Esophagus (tissue), 2 donors: ENCODE measurements at regions not wholly inside any gene's neighbourhood (a gene's known extent, or its start where the extent isn't known, plus 50 kb on each side); places are given as distances from the start of the nearest gene placed in this dataset.
"Not testable (repeated sequence)": the region's sequence is repeated elsewhere in the genome, so short reads cannot be mapped to it uniquely, and the experiment has no call there.

ENCODE experiments used
- H3K27ac ChIP-seq, 2 donors: one replicate each; pipeline ENCODE4 v1.5.1; 2013; ENCODE audit warnings: low read depth in 2 of 2, mild to moderate bottlenecking in 2 of 2, inconsistent platforms in 1 of 2, low read length in 1 of 2, moderate library complexity in 1 of 2
- H3K27me3 ChIP-seq, 2 donors: one replicate each; pipeline ENCODE4 v1.6.1; 2013; ENCODE audit warnings: low read length in 2 of 2, control low read depth in 1 of 2, mild to moderate bottlenecking in 1 of 2; ENCODE audit not compliant: insufficient read depth in 2 of 2, control insufficient read depth in 1 of 2
- H3K36me3 ChIP-seq, 2 donors: one replicate each; pipeline ENCODE4 v1.6.1; 2013; ENCODE audit warnings: low read length in 1 of 2; ENCODE audit not compliant: control insufficient read depth in 2 of 2, insufficient read depth in 2 of 2
- H3K4me1 ChIP-seq, 2 donors: one replicate each; pipeline ENCODE4 v1.6.1; 2013; ENCODE audit warnings: low read length in 1 of 2; ENCODE audit not compliant: control insufficient read depth in 2 of 2, insufficient read depth in 2 of 2
- H3K4me3 ChIP-seq, 2 donors: one replicate each; pipeline ENCODE4 v1.5.1; 2013; ENCODE audit warnings: low read length in 2 of 2, mild to moderate bottlenecking in 2 of 2, low read depth in 1 of 2, moderate library complexity in 1 of 2
- H3K9me3 ChIP-seq, 2 donors: one replicate each; pipeline ENCODE4 v1.6.1; 2013; ENCODE audit warnings: mild to moderate bottlenecking in 2 of 2, low read depth in 1 of 2, low read length in 1 of 2, moderate library complexity in 1 of 2; ENCODE audit not compliant: control insufficient read depth in 2 of 2, insufficient read depth in 1 of 2
- WGBS, 2 donors: extraction: QIAGEN DNeasy Blood & Tissue Kit; methylation state at CpG; one replicate each; pipeline ENCODE4 v1.1.7; 2013; 5-methylcytosine and 5-hydroxymethylcytosine counted together
- donor health status: healthy with polysubstance abuse.
- donor health status: Bipolar disorder and iron deficiency.

DNA sequence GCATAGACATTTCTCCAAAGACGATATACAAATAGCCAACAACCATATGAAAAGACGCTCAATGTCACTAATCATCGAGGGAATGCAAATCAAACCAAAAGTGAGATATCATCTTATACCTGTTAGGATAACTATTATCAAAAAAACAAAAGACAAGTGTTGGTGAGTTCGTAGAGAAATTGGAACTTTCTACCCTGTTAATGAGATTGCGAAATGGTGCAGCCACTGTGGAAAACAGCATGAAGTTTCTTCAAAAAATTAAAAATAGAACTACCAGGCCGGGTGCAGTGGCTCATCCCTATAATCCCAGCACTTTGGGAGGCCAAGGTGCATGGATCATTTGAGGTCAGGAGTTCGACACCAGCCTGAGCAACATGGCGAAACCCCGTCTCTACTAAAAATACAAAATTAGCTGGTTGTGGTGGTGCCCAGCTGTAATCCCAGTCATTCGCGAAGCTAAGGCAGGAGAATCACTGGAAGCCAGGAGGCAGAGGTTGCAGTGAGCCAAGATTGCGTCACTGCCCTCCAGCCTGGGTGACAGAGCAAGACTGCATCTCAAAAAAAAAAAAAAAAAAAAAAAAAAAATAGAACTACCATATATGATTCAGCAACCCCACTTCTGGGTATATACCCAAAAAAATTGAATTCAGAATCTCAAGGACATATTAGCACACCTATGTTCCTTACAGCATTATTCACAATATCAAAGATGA, 170.0 kb upstream of the ZNF184 start:
- 91 to 92% methylated on average over 12 of the region's 12 CpGs for WGBS, 2 donors
- no peaks in the 10 kb centered on the region for H3K27me3 ChIP-seq
- no peaks in the 10 kb centered on the region for H3K4me1 ChIP-seq
- no peaks in the 10 kb centered on the region for H3K36me3 ChIP-seq
- H3K4me3 ChIP-seq: no peak overlapping the region
- H3K27ac ChIP-seq: no peak overlapping the region
- no peaks in the 10 kb centered on the region for H3K9me3 ChIP-seq

DNA sequence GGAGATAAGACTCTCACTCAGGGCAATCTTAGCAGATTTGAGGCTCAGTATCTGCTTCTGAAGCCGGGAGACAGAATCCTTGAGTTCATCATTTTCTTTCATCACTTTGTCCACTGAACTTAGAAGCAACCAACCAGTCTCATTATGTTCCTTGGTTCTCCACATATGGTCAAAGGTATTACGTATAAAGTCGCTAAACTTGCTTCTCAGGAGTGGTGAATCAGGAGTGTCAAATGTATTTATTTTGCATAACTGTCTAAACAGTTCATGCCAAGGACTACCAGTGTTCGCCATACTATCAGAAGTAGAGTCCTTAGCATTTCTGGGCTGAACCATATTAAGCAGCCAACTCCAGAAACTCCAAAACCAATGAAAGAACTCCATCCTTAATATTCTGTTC, 163.0 kb upstream of the ZNF184 start:
- not testable (repeated sequence) for H3K9me3 ChIP-seq, H3K36me3 ChIP-seq, H3K4me3 ChIP-seq, H3K4me1 ChIP-seq, H3K27ac ChIP-seq
- H3K27me3 ChIP-seq: peaks cover 0 to 13% of the 10 kb centered on the region in 2 donors
- 70 to 77% methylated on average over 4 of the region's 4 CpGs for WGBS, 2 donors

DNA sequence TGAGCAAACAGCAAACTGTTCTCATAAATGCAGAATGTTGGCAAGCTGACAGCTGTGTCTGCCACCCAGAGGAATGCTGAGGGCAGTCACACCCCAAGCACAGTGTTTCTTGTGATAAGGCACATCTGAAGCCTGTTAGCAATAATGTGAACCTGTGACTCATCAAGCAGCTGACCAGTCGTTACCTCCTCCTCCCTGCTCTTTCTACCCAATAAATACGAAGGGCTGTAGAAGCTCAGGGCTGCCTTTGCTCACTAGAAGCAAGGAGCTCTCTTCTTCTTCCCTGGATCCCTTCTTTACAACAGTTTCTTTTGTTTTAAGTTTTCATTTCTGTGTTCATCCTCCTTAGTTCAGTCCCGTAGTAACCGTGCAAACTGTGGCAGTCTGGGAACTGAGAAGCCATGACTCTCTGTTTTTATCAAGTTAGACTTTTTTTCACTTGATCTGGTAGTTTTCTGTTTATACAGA, 160.3 kb upstream of the ZNF184 start:
- peaks cover 0 to 16% of the 10 kb centered on the region in 2 donors for H3K27me3 ChIP-seq
- H3K36me3 ChIP-seq, H3K9me3 ChIP-seq, H3K27ac ChIP-seq, H3K4me3 ChIP-seq, H3K4me1 ChIP-seq: not testable (repeated sequence)
- WGBS, 2 donors: 75 to 85% methylated on average over 4 of the region's 4 CpGs

DNA sequence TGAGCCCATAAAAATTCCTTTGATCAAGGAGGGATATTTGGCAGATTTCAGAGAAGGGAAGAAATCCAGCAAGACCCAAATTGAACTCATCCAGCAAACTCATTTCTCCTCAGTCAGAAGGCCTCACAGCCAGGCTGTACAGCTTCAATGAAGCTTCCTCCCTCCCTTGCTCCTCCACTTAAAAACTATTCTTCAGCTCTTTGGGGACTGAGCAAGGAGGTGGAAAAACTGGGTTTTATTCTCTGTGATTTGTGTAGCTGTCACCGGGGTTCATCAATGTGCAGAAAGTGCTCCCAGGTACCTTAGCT, 158.7 kb upstream of the ZNF184 start:
- no peak overlapping the region for H3K27ac ChIP-seq
- no peaks in the 10 kb centered on the region for H3K36me3 ChIP-seq
- H3K4me1 ChIP-seq: peaks cover 0 to 3% of the 10 kb centered on the region in 2 donors
- no peaks in the 10 kb centered on the region for H3K9me3 ChIP-seq
- peaks cover 0 to 16% of the 10 kb centered on the region in 2 donors for H3K27me3 ChIP-seq
- WGBS, 2 donors: 81 to 97% methylated on average over 1 of the region's 1 CpG
- H3K4me3 ChIP-seq: peak overlapping the region in 1 of 2 donors; percentile 35

DNA sequence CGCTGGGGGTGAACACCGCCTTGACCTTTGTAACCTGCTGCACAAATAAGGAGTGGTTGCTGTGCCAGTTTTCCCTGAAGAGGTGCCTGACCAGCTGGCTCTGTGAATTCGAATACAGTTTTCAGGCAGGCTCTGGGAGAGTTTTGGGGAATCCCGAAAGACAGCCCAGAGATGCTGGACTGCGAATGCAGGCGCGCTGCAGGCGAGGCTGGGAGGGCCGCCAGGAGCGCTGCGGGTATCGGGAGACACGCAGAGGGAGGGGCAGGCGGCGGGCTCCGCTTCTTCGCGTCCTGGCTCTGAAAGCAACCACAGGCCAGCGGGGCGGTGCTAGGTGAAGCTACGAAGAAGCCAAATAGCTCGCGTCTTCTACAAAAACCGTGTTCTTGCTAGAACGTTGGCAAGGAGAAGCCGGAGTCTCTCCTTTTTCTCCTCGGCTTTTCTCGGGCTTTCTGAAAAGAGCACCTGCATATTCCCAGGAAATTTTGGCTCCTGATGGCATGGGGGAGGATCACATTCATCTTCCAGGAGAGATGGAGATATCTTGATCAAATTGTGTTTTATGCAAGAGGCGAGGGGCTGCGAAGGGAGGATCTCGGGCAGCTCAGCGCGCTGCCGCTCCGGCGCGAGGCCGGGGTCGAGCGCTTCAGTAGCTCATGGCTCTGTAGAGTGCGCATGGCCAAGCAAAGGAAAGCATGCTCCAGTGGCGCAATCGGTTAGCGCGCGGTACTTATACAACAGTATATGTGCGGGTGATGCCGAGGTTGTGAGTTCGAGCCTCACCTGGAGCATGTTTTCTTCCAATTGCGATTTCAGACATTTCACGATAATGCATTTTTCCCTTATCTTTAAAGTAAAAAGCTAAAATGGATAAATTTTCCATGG, 158.1 kb upstream of the ZNF184 start:
- Histone ChIP-seq H3K27ac (no peak overlapping the region), H3K36me3 (no peaks in the 10 kb centered on the region), H3K4me1 (peaks cover 0 to 3% of the 10 kb centered on the region in 2 donors), H3K27me3 (peaks cover 0 to 16% of the 10 kb centered on the region in 2 donors), H3K4me3 (peak overlapping the region; percentile 23 to 35), H3K9me3 (no peaks in the 10 kb centered on the region)
- 4 to 5% methylated on average over 51 of the region's 51 CpGs for WGBS, 2 donors

DNA sequence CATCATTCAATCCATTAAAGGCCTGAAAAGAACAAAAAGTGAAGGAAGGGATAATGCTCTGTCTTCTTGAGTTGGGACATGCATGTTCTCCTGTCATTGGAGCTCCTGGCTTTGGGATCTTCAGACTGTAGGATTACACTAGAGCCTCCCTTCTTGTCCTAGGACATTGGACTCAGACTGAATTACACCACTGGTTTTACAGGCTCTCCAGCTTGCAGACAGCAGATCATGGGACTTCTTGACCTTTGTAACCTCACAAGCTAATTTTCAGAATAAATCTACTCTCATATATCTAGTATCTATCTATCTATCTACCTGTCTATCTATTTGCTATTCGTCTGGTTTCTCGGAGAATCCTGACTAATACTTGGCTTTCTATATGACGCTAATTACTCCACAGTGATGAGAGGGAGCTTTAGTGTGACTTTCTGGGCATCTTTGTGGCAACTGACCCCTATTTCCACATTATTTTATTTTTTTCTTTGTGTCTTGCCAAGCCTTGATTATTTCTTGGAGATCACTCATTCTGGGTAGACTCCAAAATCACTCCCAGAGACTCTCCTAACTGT, 151.9 kb upstream of the ZNF184 start:
- Histone ChIP-seq H3K9me3 (no peaks in the 10 kb centered on the region), H3K4me1 (no peaks in the 10 kb centered on the region), H3K4me3 (no peak overlapping the region), H3K27ac (no peak overlapping the region), H3K27me3 (no peaks in the 10 kb centered on the region), H3K36me3 (no peaks in the 10 kb centered on the region)
- 63 to 79% methylated on average over 3 of the region's 3 CpGs for WGBS, 2 donors

DNA sequence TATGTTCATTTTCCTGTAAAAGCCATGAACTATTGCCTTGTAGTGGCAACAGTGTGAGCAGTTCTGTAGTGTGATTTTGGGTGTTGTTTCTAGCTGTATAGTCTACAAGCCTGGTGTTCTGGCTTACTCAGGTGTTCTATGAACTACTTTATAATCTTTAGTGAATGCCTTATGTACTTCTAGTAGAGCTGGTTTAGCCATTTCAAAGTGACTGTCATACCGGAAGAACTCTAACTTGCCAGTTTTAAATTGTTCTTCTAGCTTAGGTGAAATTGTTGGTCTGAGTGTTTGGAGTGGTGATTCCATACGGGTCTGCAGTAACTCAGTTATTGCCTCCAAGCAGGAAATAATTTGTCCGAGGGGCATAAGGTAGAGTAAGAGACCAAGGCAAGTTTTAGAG, 150.2 kb upstream of the ZNF184 start:
- 51 to 61% methylated on average over 3 of the region's 3 CpGs for WGBS, 2 donors
- no peak overlapping the region for H3K27ac ChIP-seq
- no peaks in the 10 kb centered on the region for H3K27me3 ChIP-seq
- H3K9me3 ChIP-seq: no peaks in the 10 kb centered on the region
- no peaks in the 10 kb centered on the region for H3K36me3 ChIP-seq
- H3K4me3 ChIP-seq: no peak overlapping the region
- no peaks in the 10 kb centered on the region for H3K4me1 ChIP-seq

DNA sequence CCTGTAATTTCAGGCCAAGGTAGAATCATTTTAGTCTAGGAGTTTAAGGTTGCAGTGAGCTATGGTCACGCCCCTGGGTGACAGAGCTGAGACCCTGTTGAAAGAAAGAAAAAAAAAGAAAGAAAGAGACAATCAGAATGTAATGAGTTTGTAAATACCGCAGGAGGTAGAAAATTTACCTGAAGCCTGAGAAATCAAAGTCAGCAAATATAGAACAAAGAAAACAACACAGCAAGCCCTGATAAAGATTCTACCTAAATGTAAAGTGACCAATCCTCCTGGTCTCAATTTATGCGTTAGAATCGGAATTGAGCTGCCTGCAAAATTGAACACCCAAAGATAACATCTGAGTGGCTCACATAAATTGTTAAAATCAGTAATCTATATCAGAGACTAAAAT, 146.5 kb upstream of the ZNF184 start:
- Histone ChIP-seq H3K4me1 (no peaks in the 10 kb centered on the region), H3K27ac (no peak overlapping the region), H3K9me3 (no peaks in the 10 kb centered on the region), H3K27me3 (no peaks in the 10 kb centered on the region), H3K4me3 (no peak overlapping the region), H3K36me3 (no peaks in the 10 kb centered on the region)
- 47 to 75% methylated on average over 4 of the region's 4 CpGs for WGBS, 2 donors

DNA sequence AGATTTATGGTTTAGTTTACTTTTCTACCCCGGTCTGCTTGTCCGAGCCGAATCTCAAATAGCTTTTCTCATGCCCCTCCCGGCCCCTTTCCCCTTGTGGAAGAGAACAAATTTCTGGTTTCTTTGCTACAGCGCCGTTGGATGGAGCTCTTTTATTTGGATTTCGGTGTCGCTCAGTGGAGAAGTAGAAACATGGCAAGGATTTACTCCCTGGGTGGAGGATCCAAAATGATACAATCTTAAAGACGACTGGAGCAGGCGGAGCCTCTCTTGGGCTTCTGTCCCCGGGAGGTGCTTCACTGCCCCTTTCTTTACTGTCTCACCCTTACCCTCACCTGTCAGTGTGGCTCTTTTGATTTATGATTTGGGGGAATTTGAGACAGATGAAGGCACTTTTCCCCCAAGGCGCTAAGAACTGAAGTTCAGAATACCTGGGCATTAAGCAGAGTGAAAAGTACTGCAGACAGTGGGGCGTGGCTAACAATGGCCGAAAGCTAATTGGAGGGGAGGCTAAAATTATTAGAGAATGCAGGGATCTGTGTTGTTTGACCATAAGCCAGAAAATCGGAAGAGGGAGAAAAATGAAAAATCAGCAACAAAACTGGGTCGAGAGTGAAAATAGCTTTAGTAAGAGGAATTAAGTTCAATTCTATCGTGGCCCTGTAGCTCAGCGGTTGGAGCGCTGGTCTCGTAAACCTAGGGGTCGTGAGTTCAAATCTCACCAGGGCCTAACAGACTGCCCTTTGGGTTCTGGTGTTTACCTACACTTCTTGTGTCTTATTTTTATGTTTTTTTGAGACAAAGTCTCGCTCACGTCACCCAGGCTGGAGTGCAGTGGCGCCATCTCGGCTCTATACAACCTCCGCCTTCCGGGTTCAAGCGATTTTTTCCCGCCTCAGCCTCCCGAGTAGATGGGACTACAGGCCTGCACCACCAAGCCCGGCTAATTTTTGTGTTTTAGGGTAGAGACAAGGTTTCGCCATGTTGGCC, 145.1 kb upstream of the ZNF184 start:
- 29 to 37% methylated on average over 32 of the region's 32 CpGs for WGBS, 2 donors
- no peaks in the 10 kb centered on the region for H3K9me3 ChIP-seq
- H3K4me1 ChIP-seq: no peaks in the 10 kb centered on the region
- no peaks in the 10 kb centered on the region for H3K36me3 ChIP-seq
- H3K27ac ChIP-seq: no peak overlapping the region
- peak overlapping the region; percentile 13 to 57 for H3K4me3 ChIP-seq
- H3K27me3 ChIP-seq: no peaks in the 10 kb centered on the region
